HepG2 (cell line): ENCODE measurements at regions not wholly inside any gene's neighbourhood (a gene's known extent, or its start where the extent isn't known, plus 50 kb on each side); places are given as distances from the start of the nearest gene placed in this dataset.

Experiments used
- ATF1 ChIP-seq: IDR thresholded peaks from 2 replicates; pipeline ENCODE4 v1.6.1; 2016; ENCODE audit warnings: mild to moderate bottlenecking, control low read depth
- ELF4 ChIP-seq: sonication (generic); formaldehyde crosslinking; IDR thresholded peaks from 2 replicates; pipeline ENCODE4 v1.5.0; 2020; ENCODE audit warnings: missing genetic modification reagents, mild to moderate bottlenecking, moderate library complexity, borderline replicate concordance
- HNRNPK ChIP-seq: fragments of 200-400 bp; formaldehyde crosslinking; IDR thresholded peaks from 2 replicates; pipeline ENCODE4 v1.6.1; 2018; ENCODE audit warnings: low read length, low read depth, moderate library complexity, mild to moderate bottlenecking; ENCODE audit not compliant: poor library complexity, severe bottlenecking
- POLR2AphosphoS5 ChIP-seq: IDR thresholded peaks from 2 replicates; pipeline ENCODE4 v1.6.1; 2012; ENCODE audit warnings: low read depth, low read length
- RAD21 ChIP-seq: fragments of 450-650 bp; formaldehyde crosslinking; IDR thresholded peaks from 2 replicates; pipeline ENCODE4 v1.5.0; 2020; ENCODE audit warnings: mild to moderate bottlenecking
- TARDBP ChIP-seq: sonication (generic); formaldehyde crosslinking; IDR thresholded peaks from 2 replicates; pipeline ENCODE4 v1.8.0; 2022; ENCODE audit warnings: mild to moderate bottlenecking, missing genetic modification reagents
- TCF7L2 ChIP-seq: IDR thresholded peaks from 2 replicates; pipeline ENCODE4 v1.6.1; 2011; ENCODE audit warnings: mild to moderate bottlenecking, low read depth, low read length, moderate library complexity
- ZNF121 ChIP-seq: sonication (generic); formaldehyde crosslinking; IDR thresholded peaks from 2 replicates; pipeline ENCODE4 v1.5.0; 2020; ENCODE audit warnings: mild to moderate bottlenecking, missing genetic modification reagents
- TF ChIP-seq, protein P1 (sequence below): sonication (generic); formaldehyde crosslinking; IDR thresholded peaks from 2 replicates; pipeline ENCODE4 v1.5.0; 2020; ENCODE audit warnings: mild to moderate bottlenecking, missing genetic modification reagents, moderate library complexity
- TF ChIP-seq, protein P2 (sequence below): sonication (generic); formaldehyde crosslinking; IDR thresholded peaks from 2 replicates; pipeline ENCODE4 v1.8.1; 2023; ENCODE audit warnings: missing genetic modification reagents, inconsistent platforms, borderline replicate concordance
- TF ChIP-seq, protein P3 (sequence below): sonication (generic); formaldehyde crosslinking; IDR thresholded peaks from 2 replicates; pipeline ENCODE4 v1.9.0; 2021; ENCODE audit warnings: missing genetic modification reagents, borderline replicate concordance
- TF ChIP-seq, protein P4 (sequence below): sonication (generic); formaldehyde crosslinking; IDR thresholded peaks from 2 replicates; pipeline ENCODE4 v1.5.0; 2020; ENCODE audit warnings: missing genetic modification reagents

DNA sequence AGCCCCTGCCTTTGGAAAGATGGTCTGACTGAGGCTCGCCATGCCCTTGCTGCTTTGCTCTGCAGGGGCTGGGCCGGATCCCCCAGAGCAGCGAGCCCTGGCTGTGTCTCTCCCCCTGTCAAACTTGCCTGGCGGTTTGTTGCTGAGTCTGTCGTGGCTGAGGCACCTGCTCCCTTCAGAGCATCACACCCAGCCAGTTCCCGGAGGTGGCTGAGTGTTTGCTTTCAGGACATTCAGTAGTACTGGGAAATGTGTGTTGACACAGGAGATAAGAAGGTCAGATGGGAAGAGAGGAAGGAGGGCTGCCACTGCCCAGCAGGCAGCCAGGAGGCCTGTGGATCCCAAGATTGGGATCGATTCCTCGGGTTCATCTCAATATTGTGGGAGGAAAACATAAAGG is 62.9 kb downstream of the GADD45G start:
- no peak for TF ChIP-seq TARDBP (CRISPR knock-in tag)
- TF ChIP-seq TCF7L2 = no peak
- no peak for TF ChIP-seq ATF1
- TF ChIP-seq HNRNPK = no peak
- TF ChIP-seq, protein P1, sequence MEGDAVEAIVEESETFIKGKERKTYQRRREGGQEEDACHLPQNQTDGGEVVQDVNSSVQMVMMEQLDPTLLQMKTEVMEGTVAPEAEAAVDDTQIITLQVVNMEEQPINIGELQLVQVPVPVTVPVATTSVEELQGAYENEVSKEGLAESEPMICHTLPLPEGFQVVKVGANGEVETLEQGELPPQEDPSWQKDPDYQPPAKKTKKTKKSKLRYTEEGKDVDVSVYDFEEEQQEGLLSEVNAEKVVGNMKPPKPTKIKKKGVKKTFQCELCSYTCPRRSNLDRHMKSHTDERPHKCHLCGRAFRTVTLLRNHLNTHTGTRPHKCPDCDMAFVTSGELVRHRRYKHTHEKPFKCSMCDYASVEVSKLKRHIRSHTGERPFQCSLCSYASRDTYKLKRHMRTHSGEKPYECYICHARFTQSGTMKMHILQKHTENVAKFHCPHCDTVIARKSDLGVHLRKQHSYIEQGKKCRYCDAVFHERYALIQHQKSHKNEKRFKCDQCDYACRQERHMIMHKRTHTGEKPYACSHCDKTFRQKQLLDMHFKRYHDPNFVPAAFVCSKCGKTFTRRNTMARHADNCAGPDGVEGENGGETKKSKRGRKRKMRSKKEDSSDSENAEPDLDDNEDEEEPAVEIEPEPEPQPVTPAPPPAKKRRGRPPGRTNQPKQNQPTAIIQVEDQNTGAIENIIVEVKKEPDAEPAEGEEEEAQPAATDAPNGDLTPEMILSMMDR (CRISPR knock-in tag) = no peak
- TF ChIP-seq, protein P2, sequence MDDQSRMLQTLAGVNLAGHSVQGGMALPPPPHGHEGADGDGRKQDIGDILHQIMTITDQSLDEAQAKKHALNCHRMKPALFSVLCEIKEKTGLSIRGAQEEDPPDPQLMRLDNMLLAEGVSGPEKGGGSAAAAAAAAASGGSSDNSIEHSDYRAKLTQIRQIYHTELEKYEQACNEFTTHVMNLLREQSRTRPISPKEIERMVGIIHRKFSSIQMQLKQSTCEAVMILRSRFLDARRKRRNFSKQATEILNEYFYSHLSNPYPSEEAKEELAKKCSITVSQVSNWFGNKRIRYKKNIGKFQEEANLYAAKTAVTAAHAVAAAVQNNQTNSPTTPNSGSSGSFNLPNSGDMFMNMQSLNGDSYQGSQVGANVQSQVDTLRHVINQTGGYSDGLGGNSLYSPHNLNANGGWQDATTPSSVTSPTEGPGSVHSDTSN (CRISPR knock-in tag) = no peak
- no peak for TF ChIP-seq ZNF121 (CRISPR knock-in tag)
- TF ChIP-seq RAD21 = no peak
- TF ChIP-seq ELF4 = no peak
- TF ChIP-seq, protein P3, sequence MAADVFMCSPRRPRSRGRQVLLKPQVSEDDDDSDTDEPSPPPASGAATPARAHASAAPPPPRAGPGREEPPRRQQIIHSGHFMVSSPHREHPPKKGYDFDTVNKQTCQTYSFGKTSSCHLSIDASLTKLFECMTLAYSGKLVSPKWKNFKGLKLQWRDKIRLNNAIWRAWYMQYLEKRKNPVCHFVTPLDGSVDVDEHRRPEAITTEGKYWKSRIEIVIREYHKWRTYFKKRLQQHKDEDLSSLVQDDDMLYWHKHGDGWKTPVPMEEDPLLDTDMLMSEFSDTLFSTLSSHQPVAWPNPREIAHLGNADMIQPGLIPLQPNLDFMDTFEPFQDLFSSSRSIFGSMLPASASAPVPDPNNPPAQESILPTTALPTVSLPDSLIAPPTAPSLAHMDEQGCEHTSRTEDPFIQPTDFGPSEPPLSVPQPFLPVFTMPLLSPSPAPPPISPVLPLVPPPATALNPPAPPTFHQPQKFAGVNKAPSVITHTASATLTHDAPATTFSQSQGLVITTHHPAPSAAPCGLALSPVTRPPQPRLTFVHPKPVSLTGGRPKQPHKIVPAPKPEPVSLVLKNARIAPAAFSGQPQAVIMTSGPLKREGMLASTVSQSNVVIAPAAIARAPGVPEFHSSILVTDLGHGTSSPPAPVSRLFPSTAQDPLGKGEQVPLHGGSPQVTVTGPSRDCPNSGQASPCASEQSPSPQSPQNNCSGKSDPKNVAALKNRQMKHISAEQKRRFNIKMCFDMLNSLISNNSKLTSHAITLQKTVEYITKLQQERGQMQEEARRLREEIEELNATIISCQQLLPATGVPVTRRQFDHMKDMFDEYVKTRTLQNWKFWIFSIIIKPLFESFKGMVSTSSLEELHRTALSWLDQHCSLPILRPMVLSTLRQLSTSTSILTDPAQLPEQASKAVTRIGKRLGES = no peak
- TF ChIP-seq, protein P4, sequence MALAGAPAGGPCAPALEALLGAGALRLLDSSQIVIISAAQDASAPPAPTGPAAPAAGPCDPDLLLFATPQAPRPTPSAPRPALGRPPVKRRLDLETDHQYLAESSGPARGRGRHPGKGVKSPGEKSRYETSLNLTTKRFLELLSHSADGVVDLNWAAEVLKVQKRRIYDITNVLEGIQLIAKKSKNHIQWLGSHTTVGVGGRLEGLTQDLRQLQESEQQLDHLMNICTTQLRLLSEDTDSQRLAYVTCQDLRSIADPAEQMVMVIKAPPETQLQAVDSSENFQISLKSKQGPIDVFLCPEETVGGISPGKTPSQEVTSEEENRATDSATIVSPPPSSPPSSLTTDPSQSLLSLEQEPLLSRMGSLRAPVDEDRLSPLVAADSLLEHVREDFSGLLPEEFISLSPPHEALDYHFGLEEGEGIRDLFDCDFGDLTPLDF (CRISPR knock-in tag) = no peak
- no peak for TF ChIP-seq POLR2AphosphoS5
